ENCODE measurements at regions not wholly inside any gene's neighbourhood (a gene's known extent, or its start where the extent isn't known, plus 50 kb on each side); places are given as distances from the start of the nearest gene placed in this dataset.

- TF ChIP-seq CTCF (IDR thresholded peaks at IDR 0.05; ENCODE audit: low read length): no peak
- no peak for TF ChIP-seq EZH2 (IDR thresholded peaks at IDR 0.05; ENCODE audit: borderline replicate concordance, low read length)
Measured at GRCh38 chr9:28750136-28750535, 1176.9 kb upstream of the C9orf72 start.
